HG03196 (cell line): ENCODE measurements at regions not wholly inside any gene's neighbourhood (a gene's known extent, or its start where the extent isn't known, plus 50 kb on each side); places are given as distances from the start of the nearest gene placed in this dataset.

ENCODE experiments used
- ATAC-seq: cut with Tn5 transposase; IDR thresholded peaks from one replicate; pipeline ENCODE4 v1.9.1; 2021; ENCODE audit not compliant: unreplicated experiment

- ATAC-seq: peak; percentile 17
These were observed 109.6 kb downstream of the ELAPOR2 start for GRCh38 chr7:86949779-86950260.

- ATAC-seq: peak; percentile 85
These were observed 110.2 kb downstream of the ELAPOR2 start for GRCh38 chr7:86949052-86949778.

GRCh38 chr7:86947929-86948328 lies 111.5 kb downstream of the ELAPOR2 start:
- no peak for ATAC-seq

- ATAC-seq: no peak
These were observed 116.0 kb downstream of the ELAPOR2 start for GRCh38 chr7:86943447-86943846.

GRCh38 chr7:86942995-86943394 lies 116.5 kb downstream of the ELAPOR2 start:
- no peak for ATAC-seq

- ATAC-seq: no peak
These were observed 117.4 kb downstream of the ELAPOR2 start for GRCh38 chr7:86942081-86942480.

- ATAC-seq: no peak
These were observed 120.1 kb downstream of the ELAPOR2 start for GRCh38 chr7:86939197-86939814.

GRCh38 chr7:86937363-86937878 lies 122.0 kb downstream of the ELAPOR2 start:
- no peak for ATAC-seq

GRCh38 chr7:86933295-86933845 lies 126.1 kb downstream of the ELAPOR2 start:
- ATAC-seq: no peak

- no peak for ATAC-seq
These were observed 127.4 kb downstream of the ELAPOR2 start for GRCh38 chr7:86932038-86932512.

GRCh38 chr7:86931439-86931838 lies 128.0 kb downstream of the ELAPOR2 start:
- no peak for ATAC-seq

GRCh38 chr7:86930554-86931307 lies 128.7 kb downstream of the ELAPOR2 start:
- ATAC-seq: no peak

- ATAC-seq: no peak
These were observed 130.0 kb downstream of the ELAPOR2 start for GRCh38 chr7:86929293-86930109.

- no peak for ATAC-seq
These were observed 131.1 kb downstream of the ELAPOR2 start for GRCh38 chr7:86928308-86928707.

GRCh38 chr7:86926732-86927131 lies 132.7 kb downstream of the ELAPOR2 start:
- ATAC-seq: peak; percentile 62

GRCh38 chr7:86925221-86925620 lies 134.2 kb downstream of the ELAPOR2 start:
- no peak for ATAC-seq

- ATAC-seq: no peak
These were observed 135.9 kb downstream of the ELAPOR2 start for GRCh38 chr7:86923527-86923926.

GRCh38 chr7:86920154-86920553 lies 139.3 kb downstream of the ELAPOR2 start:
- ATAC-seq: no peak

GRCh38 chr7:86918245-86918644 lies 141.2 kb downstream of the ELAPOR2 start:
- no peak for ATAC-seq

- no peak for ATAC-seq
These were observed 143.1 kb downstream of the ELAPOR2 start for GRCh38 chr7:86916277-86916825.
